HCT116 (cell line): ENCODE measurements at regions not wholly inside any gene's neighbourhood (a gene's known extent, or its start where the extent isn't known, plus 50 kb on each side); places are given as distances from the start of the nearest gene placed in this dataset.

Experiments
- ATAC-seq: fragments of 200-7000 bp; cut with Tn5 transposase; 2 replicates; pipeline ENCODE4 v1.9.1; 2020; ENCODE audit warnings: mild to moderate bottlenecking, moderate library complexity
- BruUV-seq: library from RNA; stranded (reverse); fragments of 400-500 nt; replicated peaks from 2 replicates; lab custom pipeline; 2021; lab: Mats Ljungman, UMichigan
- CTCF ChIA-PET: fragments of 300-600 bp; sonication (Branson Sonifier 250); formaldehyde crosslinking; loops from one replicate; lab custom pipeline; 2021; ENCODE audit warnings: antibody characterized with exemption; lab: Charles Lee
- POLR2A ChIA-PET: fragments of 300-600, 350-600 bp; sonication (Branson Sonifier 250); formaldehyde crosslinking; loops from one replicate; lab custom pipeline; 2021; ENCODE audit warnings: antibody characterized with exemption; lab: Charles Lee
- RAD21 ChIA-PET, 2 experiments: fragments of 300-600 bp; sonication (Branson Sonifier 250); formaldehyde crosslinking; loops; one replicate each; lab custom pipeline; 2023; ENCODE audit warnings: low total read pairs in 2 of 2; ENCODE audit not compliant: uncharacterized antibody in 2 of 2, unreplicated experiment in 2 of 2, low non-redundant PET in 1 of 2; lab: Charles Lee
- DNase-seq: peaks from one replicate; pipeline ENCODE4 v3.0.0-alpha.2; 2010; ENCODE audit warnings: low read depth, low spot score
- H2AFZ ChIP-seq: fragments of 200-600 bp; shearing (Covaris generic), sonication (generic); 2 replicates; pipeline ENCODE4 v1.6.1; 2017; ENCODE audit warnings: low read depth, mixed run types, mixed read lengths, antibody characterized with exemption, low read length; ENCODE audit not compliant: poor library complexity, severe bottlenecking
- H3K27ac ChIP-seq: 2 replicates; pipeline ENCODE4 v1.5.1; 2012; ENCODE audit warnings: low read depth, low read length
- H3K27me3 ChIP-seq: fragments of 200-600 bp; sonication (generic); 2 replicates; pipeline ENCODE4 v1.6.1; 2016; ENCODE audit warnings: mixed run types, low read length, mixed read lengths; ENCODE audit not compliant: insufficient read depth
- H3K36me3 ChIP-seq, 2 experiments: fragments of 200-500 bp in 1 of 2; fragments of 200-600 bp in 1 of 2; sonication (Bioruptor generic) in 1 of 2; sonication (generic) in 1 of 2; 2 replicates each; pipeline versions ENCODE4 v1.5.1 to v1.6.1; 2014 to 2016; ENCODE audit warnings: low read length in 2 of 2, inconsistent platforms in 1 of 2, mixed read lengths in 1 of 2, mixed run types in 1 of 2; ENCODE audit not compliant: insufficient read depth in 2 of 2, control insufficient read depth in 1 of 2
- H3K4me1 ChIP-seq, 2 experiments: fragments of 200-600 bp in 1 of 2; sonication (generic) in 1 of 2; 2 replicates each; pipeline versions ENCODE4 v1.5.1 to v1.6.1; 2012 to 2017; ENCODE audit warnings: low read length in 2 of 2, inconsistent platforms in 1 of 2, mild to moderate bottlenecking in 1 of 2, mixed read lengths in 1 of 2, mixed run types in 1 of 2, moderate library complexity in 1 of 2; ENCODE audit not compliant: insufficient read depth in 2 of 2, control insufficient read depth in 1 of 2
- H3K4me2 ChIP-seq: fragments of 200-600 bp; sonication (generic); 2 replicates; pipeline ENCODE4 v1.6.1; 2017; ENCODE audit warnings: mixed run types, low read length, mixed read lengths
- H3K4me3 ChIP-seq, 2 experiments: fragments of 200-600 bp in 1 of 2; sonication (generic) in 1 of 2; replicated peaks in 1 of 2; 2 replicates each; pipeline ENCODE4 v1.5.1; 2011 to 2016; ENCODE audit warnings: low read length in 2 of 2, control low read depth in 1 of 2, low read depth in 1 of 2, mild to moderate bottlenecking in 1 of 2, mixed read lengths in 1 of 2, mixed run types in 1 of 2
- H3K79me2 ChIP-seq: fragments of 200-600 bp; sonication (generic); 2 replicates; pipeline ENCODE4 v1.6.1; 2017; ENCODE audit warnings: mild to moderate bottlenecking, mixed run types, low read length, moderate library complexity, mixed read lengths; ENCODE audit not compliant: insufficient read depth
- H3K9ac ChIP-seq: fragments of 200-600 bp; sonication (generic); 2 replicates; pipeline ENCODE4 v1.6.1; 2016; ENCODE audit warnings: low read length, mixed read lengths
- H3K9me2 ChIP-seq: fragments of 200-600 bp; sonication (generic), shearing (Covaris generic); 2 replicates; pipeline ENCODE4 v1.6.1; 2017; ENCODE audit warnings: mixed run types, mild to moderate bottlenecking, moderate library complexity; ENCODE audit not compliant: insufficient read depth
- H3K9me3 ChIP-seq, 2 experiments: fragments of 200-500 bp in 1 of 2; fragments of 200-600 bp in 1 of 2; sonication (Bioruptor generic) in 1 of 2; sonication (generic) in 1 of 2; 2 replicates each; pipeline ENCODE4 v1.6.1; 2014 to 2017; ENCODE audit warnings: low read length in 2 of 2, mixed read lengths in 2 of 2, inconsistent platforms in 1 of 2, low read depth in 1 of 2, mild to moderate bottlenecking in 1 of 2, mixed run types in 1 of 2, moderate library complexity in 1 of 2; ENCODE audit not compliant: control insufficient read depth in 1 of 2, insufficient read depth in 1 of 2
- H4K20me1 ChIP-seq: fragments of 200-600 bp; sonication (generic), shearing (Covaris generic); 2 replicates; pipeline ENCODE4 v1.6.1; 2017; ENCODE audit warnings: mixed run types, mild to moderate bottlenecking, moderate library complexity; ENCODE audit not compliant: insufficient read depth
- ATF3 ChIP-seq: IDR thresholded peaks from 2 replicates; pipeline ENCODE4 v1.6.1; 2012
- CBX3 ChIP-seq: IDR thresholded peaks from 2 replicates; pipeline ENCODE4 v1.6.1; 2012; ENCODE audit warnings: low read depth
- CEBPB ChIP-seq: IDR thresholded peaks from 2 replicates; pipeline ENCODE4 v1.6.1; 2012; ENCODE audit warnings: low read depth
- EGR1 ChIP-seq: IDR thresholded peaks from 2 replicates; pipeline ENCODE4 v1.6.1; 2012; ENCODE audit warnings: low read depth
- ELF1 ChIP-seq: IDR thresholded peaks from 2 replicates; pipeline ENCODE4 v1.6.1; 2012; ENCODE audit warnings: low read depth, borderline replicate concordance
- EZH2 ChIP-seq: fragments of 200-600 bp; sonication (generic); IDR thresholded peaks from 2 replicates; pipeline ENCODE4 v1.6.1; 2017; ENCODE audit warnings: antibody characterized with exemption, mixed run types
- EZH2phosphoT487 ChIP-seq: fragments of 200-600 bp; IDR thresholded peaks from 2 replicates; pipeline ENCODE4 v1.6.1; 2018; ENCODE audit warnings: antibody characterized with exemption, borderline replicate concordance
- JUND ChIP-seq: IDR thresholded peaks from 2 replicates; pipeline ENCODE4 v1.6.1; 2012
- POLR2A ChIP-seq: IDR thresholded peaks from 2 replicates; pipeline ENCODE4 v1.7.0; 2011; ENCODE audit warnings: borderline replicate concordance; ENCODE audit not compliant: insufficient read depth, insufficient read length; ENCODE audit errors: extremely low read depth
- POLR2AphosphoS5 ChIP-seq: IDR thresholded peaks from 2 replicates; pipeline ENCODE4 v1.6.1; 2011; ENCODE audit warnings: mild to moderate bottlenecking, low read depth, low read length, moderate library complexity
- SIN3A ChIP-seq: IDR thresholded peaks from 2 replicates; pipeline ENCODE4 v1.6.1; 2012; ENCODE audit warnings: low read depth
- SP1 ChIP-seq: IDR thresholded peaks from 2 replicates; pipeline ENCODE4 v1.6.1; 2012; ENCODE audit warnings: low read depth
- TCF7L2 ChIP-seq: IDR thresholded peaks from 2 replicates; pipeline ENCODE4 v1.7.0; 2011; ENCODE audit warnings: borderline replicate concordance, inconsistent platforms; ENCODE audit not compliant: insufficient read depth, insufficient read length; ENCODE audit errors: extremely low read depth
- YY1 ChIP-seq: IDR thresholded peaks from 2 replicates; pipeline ENCODE4 v1.6.1; 2011; ENCODE audit warnings: low read length, low read depth, moderate library complexity, mild to moderate bottlenecking; ENCODE audit not compliant: insufficient replicate concordance; ENCODE audit errors: extremely low read depth
- ZNF274 ChIP-seq: fragments of 200-500 bp; sonication (Bioruptor generic); IDR thresholded peaks from 2 replicates; pipeline ENCODE4 v1.6.1; 2014; ENCODE audit warnings: mild to moderate bottlenecking, low read depth, low read length, inconsistent platforms
- intact Hi-C: fragments of 100-400 bp; cut with micrococcal nuclease; formaldehyde crosslinking; loops from 2 replicates; pipeline ENCODE4 v1.10.0; 2022

GRCh38 chr12:25886396-25886795 lies 72.1 kb upstream of the RASSF8 start:
- no peak overlapping the region for H2AFZ ChIP-seq
- no peak overlapping the region for H3K4me3 ChIP-seq
- no peaks in the 10 kb centered on the region for H3K9me2 ChIP-seq
- ChIA-PET POLR2A (no interaction called here), CTCF (no interaction called here), RAD21 (no interaction called here)
- no peaks in the 10 kb centered on the region for H4K20me1 ChIP-seq
- TF ChIP-seq SP1 (no peak), CBX3 (no peak), CEBPB (no peak), SIN3A (no peak), JUND (no peak), TCF7L2 (no peak), ELF1 (no peak), POLR2AphosphoS5 (no peak), EGR1 (no peak), ATF3 (no peak), EZH2phosphoT487 (no peak)
- no peak overlapping the region for H3K9ac ChIP-seq
- no peaks in the 10 kb centered on the region for H3K79me2 ChIP-seq
- no peaks in the 10 kb centered on the region for H3K9me3 ChIP-seq
- intact Hi-C loops, result no loop called here
- H3K27me3 ChIP-seq, result no peaks in the 10 kb centered on the region
- no peak overlapping the region for H3K27ac ChIP-seq
- no peaks in the 10 kb centered on the region for H3K36me3 ChIP-seq
- no TSS peak for BruUV-seq
- no peak for ATAC-seq
- DNase-seq, result no peak
- H3K4me2 ChIP-seq, result no peak overlapping the region
- peaks cover 0 to 8% of the 10 kb centered on the region in 2 experiments; a peak in 2 of 4 replicates for H3K4me1 ChIP-seq

GRCh38 chr12:25887367-25887766 lies 71.1 kb upstream of the RASSF8 start:
- intact Hi-C loops, result no loop called here
- TF ChIP-seq YY1, result no peak
- TF ChIP-seq EZH2, result no peak
- no peak for TF ChIP-seq CBX3
- no peak for TF ChIP-seq POLR2A
- no peak for TF ChIP-seq SP1
- no peak for TF ChIP-seq POLR2AphosphoS5
- no peak for TF ChIP-seq EGR1
- no peak for TF ChIP-seq ELF1
- TF ChIP-seq ZNF274, result no peak
- no peak for TF ChIP-seq SIN3A
- ATAC-seq (no peak), DNase-seq (no peak)
- no peaks in the 10 kb centered on the region for H3K79me2 ChIP-seq
- no peaks in the 10 kb centered on the region for H3K36me3 ChIP-seq
- no peak overlapping the region for H3K4me2 ChIP-seq
- H3K27me3 ChIP-seq, result no peaks in the 10 kb centered on the region
- no peak overlapping the region for H3K9ac ChIP-seq
- no peaks in the 10 kb centered on the region for H3K9me2 ChIP-seq
- ChIA-PET RAD21 (no interaction called here), CTCF (no interaction called here), POLR2A (no interaction called here)
- BruUV-seq, result no TSS peak
- H3K4me3 ChIP-seq, result no peak overlapping the region
- H3K9me3 ChIP-seq, result no peaks in the 10 kb centered on the region
- H3K27ac ChIP-seq, result no peak overlapping the region
- peaks cover 0 to 8% of the 10 kb centered on the region in 2 experiments; a peak in 2 of 4 replicates for H3K4me1 ChIP-seq
- H4K20me1 ChIP-seq, result no peaks in the 10 kb centered on the region
- H2AFZ ChIP-seq, result no peak overlapping the region
